ENCODE measurements at regions not wholly inside any gene's neighbourhood (a gene's known extent, or its start where the extent isn't known, plus 50 kb on each side); places are given as distances from the start of the nearest gene placed in this dataset.
"Not testable (repeated sequence)": the region's sequence is repeated elsewhere in the genome, so short reads cannot be mapped to it uniquely, and the experiment has no call there.

DNA sequence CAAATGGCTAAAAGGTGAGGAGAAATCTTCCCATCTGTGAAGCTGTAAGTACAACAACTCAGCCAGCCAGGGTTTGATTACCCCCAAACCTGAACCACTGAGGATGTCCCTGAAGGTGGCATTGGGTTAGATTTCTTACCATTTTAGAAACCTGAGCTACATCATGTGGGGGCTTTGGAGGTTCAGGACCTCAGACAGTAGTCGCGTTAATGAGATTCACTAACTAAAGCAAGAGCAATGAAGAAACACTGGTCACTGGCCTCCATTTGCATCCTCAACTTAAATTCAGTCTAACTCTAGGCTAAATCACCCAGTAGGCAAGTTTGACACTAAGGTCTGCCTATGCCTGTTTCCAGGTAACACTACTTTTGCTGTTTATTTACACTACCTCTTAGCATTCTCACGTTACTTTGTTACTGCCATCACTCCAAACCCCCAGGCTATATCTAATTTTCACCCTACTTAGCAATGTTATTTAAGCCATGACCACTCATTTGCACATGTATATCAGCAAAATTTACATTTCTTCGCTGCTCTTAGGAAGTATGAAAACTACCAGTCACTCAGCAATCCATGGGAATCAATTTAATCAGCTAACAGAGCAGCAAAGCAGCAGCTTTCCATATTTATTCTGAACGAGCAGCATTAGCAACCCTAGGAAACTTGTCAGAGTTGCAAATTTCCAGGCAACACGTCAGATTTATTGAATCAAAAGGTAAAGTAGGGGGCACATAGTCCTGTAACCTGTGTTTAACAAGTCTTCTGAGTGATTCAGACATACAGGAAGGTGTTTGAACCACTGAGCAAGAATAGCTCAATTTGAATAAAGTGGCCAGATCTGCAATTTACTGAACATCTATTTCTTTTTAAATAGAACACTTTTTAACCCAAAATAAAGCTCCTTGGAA, 788.4 kb upstream of the SORCS1 start:
- DNase-seq (ENCODE audit: low read depth), result no peak

- DNase-seq (ENCODE audit: low read depth), result not testable (repeated sequence)
These were observed 786.0 kb upstream of the SORCS1 start for GRCh38 chr10:107950411-107951062.

- DNase-seq (ENCODE audit: low read depth), result no peak
These were observed 778.3 kb upstream of the SORCS1 start for GRCh38 chr10:107942826-107943225.

DNA sequence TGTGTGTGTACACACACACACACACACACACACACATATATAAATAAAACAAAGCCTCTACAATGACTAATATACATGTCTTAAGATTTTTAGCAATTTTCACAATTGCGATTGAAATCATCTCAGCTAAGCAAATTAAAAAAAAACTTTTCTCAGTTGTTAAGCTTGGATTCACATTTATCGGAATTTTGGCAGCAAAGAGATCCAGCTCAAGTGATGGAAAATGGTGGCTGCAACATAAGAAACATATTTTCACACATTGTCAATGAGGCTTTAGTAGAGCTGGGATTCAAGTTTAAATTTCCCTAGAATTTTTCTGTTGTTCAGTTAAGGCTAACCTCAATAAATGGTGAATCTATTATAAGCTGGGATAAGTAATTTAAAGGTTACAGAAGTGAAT, 768.6 kb upstream of the SORCS1 start:
- no peak for DNase-seq (ENCODE audit: low read depth)

DNA sequence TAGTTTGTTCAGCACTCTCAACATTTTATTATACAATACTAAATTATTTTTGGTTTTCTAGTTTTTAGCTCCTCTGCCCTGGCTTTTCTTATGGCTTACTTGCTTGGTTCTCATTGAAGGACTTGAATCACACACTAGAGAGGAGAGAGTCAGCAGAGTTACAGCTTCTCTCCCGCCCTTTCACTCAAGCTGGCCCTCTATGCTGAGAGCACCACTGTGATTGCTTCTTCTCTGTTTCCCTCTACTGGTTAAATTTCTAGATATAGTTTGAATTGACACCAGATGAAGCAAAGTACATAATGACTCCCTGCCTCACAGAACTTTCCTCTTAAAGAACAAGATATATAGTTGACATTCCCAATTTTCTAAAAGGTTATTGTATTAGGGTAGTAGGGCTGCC, 767.3 kb upstream of the SORCS1 start:
- no peak for DNase-seq (ENCODE audit: low read depth)

DNA sequence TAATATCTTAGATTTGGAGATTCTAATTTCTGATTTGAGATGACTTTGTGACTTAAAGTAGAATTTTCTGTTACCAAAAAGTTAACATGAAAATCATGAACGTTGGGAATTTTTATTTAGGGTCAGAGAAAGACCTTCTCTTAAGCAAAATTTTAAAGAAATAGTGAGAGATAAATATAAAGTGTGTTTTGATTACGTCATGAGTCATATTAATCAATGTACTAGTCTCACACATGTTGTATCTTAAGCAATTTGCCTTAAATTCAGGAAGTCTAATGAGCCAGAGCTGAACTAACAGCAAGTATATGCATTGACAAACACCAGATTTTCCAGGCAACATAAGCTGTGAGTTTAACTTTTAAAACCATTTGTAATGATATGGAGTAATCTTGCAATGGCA, 765.5 kb upstream of the SORCS1 start:
- no peak for DNase-seq (ENCODE audit: low read depth)

DNA sequence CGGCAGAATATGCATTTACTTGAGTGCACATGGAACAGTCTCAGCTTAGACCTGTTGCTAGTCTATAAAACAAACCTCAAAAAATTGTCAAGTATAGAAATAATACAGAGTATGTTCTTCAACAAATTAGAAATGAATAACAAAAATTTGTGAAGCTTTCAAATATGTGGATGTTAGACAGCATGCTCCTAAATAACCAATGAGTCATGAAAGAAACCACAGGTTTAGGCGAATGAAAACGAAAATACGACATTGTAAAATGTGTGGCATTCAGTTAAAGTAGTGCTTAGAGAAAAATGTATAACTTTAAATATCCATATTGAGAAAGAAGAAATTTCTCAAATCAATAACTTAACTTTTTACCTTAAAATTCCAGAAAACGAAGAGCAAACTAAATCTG, 760.0 kb upstream of the SORCS1 start:
- peak; percentile 15 for DNase-seq (ENCODE audit: low read depth)

GRCh38 chr10:107919626-107920235, 755.2 kb upstream of the SORCS1 start:
- no peak for DNase-seq (ENCODE audit: low read depth)

DNA sequence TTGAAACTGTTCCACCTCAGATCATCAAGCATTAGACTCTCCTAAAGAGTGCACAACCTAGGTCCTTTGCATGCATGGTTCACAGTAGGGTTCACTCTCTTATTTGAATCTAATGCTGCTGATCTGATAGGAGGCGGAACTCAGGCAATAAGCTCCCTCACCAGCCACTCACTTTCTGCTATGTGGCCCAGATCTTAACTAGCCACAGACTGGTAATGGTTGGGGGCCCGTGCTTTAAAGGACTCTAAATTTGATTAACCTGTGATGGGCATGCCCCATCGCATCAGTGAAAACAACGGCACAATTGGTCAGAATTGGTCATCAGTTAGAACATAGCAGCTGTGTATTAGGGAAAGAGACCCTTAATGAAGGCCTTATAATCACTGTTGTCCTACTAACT, 753.7 kb upstream of the SORCS1 start:
- DNase-seq (ENCODE audit: low read depth), result no peak

DNA sequence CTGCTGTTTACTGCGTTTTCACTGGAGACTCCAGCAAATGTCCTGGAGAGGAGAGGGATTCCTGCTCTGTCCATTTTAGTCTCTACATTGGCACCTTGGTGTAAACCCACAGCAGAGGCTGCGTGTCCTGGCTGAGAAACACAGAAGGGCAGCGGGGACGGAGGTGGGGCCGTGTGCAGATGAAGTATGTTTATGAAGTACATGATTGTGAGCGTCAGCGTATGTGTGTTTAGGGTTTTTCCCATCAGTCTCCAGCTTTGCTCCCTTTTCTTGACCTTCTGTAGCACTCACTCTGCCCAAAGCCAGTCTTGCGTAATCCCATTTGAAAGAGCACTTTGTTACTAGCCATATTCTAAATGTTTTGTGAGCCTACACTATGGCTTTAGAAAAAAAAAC, 750.7 kb upstream of the SORCS1 start:
- peak; percentile 51 for DNase-seq (ENCODE audit: low read depth)

DNA sequence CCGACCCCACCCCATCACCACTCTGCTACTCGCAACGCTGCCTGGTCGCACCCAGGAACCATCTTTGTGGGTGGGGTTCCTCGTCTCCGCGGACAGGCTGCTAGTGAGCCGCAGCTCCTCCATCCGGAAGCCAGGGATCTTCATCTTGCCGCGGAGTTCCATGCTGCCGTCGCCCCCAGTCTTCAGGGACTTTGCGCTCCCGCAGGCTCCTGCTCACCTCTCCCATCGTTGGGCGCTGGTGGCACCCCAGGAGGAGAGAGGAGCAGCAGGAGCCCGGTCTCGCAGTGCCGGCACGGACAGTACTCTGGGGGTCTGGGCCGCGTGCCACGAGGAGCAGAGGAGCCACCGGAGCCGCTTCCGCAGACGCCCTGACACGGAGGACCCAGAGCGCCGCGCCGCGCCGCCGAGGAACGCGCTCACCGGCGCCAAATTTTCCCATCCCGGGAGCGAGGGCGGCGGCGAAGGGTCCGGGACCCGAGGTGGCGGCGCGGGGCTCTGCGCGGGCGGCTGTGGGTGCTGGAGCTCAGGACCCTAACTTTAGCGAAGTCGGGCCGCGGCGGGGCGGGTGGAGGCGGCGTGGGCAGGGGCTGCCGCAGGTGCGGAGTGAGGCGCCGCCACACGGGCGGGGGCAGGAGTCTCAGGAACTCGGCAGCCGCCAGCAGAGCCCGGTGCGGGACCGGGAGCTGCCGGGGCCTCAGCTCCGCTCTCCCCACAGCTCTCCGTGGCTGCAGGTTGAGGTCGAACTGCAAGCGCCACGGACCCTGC, 750.1 kb upstream of the SORCS1 start:
- DNase-seq (ENCODE audit: low read depth), result peak; percentile 4

DNA sequence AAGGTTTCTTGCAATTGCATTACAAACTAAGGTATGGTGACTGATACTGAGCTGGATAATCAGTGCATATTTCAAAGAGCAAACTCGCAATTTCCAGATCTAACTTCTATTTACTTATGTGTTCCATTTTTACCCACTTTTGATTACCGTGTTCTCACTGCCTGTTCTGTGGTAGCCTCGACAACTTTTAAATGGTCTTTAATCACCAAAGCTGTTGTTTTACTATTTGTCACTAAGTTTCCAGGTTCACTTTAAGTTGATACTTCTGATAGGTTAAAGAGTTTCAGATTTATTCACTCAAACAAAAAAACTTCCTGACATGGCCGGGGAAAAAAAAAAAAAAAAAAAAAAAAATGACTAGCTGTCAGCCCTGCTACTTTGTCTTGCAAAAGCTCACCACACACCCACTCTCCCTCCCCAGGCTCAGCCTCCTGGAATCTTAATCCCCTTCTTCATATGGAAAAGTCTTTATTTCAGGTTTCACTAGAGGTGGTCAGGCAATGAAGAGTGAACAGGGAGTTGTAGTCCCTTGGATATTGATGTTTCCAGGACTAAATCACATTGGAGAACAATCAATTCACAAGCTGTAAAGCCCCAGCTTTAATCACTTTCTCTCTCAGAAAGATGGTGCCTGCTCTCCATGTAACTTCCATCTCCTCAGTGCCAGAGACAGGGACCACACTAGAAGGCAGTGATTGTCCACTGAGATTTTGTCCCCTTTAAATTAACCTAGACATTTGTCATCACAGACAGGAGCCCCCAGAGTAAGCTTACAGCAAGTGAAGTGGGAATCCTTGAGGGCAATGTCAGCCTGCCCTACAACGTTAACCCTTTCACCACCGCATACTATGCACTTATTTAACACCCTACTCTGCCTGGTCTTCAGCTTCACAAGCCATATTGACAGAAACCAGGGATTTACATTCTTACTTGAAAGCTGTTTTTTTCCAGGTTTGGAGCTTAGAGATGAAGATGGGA, 749.1 kb upstream of the SORCS1 start:
- DNase-seq (ENCODE audit: low read depth), result no peak

- DNase-seq (ENCODE audit: low read depth), result no peak
These were observed 736.6 kb upstream of the SORCS1 start for GRCh38 chr10:107901076-107901475.

DNA sequence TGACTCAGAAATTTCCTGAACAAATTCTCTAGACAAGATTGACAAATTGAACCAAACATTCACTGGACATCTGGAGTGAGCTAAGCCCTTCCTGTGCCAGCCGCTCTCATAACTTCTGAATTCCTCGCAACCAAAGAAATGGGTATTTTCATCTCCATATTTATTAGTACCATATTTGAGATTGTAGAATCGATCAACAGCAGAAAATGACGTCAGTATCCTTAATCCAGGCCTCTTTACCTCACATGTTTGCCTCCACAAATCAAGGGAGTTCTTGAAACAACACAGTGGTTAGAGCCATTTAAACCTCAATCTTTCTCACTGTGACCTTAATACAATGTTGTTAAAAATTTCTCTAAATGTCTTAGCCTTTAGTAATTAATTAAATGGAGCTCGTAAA, 735.6 kb upstream of the SORCS1 start:
- DNase-seq (ENCODE audit: low read depth), result no peak

DNA sequence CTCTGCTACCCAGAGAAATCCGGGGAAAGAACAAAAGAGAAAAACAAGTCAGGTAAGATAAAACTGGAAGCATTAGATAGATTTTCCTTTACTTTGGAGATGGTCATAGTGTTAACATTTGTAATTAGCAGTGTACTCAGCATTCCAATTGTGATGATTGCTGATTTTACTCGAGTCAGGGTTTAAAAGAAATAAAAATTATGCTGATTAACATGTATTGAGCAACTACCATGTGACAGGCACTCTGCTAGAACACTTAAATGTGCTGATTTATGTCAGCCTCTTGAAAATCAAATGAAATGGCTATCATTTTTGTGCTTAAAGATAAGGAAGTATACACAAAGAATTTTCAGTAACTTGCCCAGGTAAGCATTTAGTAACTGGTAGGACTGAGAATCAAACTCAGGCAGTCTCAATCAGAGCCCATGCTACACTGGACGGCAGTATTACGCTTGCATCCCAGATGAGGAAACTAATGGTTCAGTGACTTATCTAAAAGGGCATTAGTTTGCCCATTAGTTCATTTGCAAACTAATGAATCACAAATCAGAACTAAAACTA, 735.1 kb upstream of the SORCS1 start:
- DNase-seq (ENCODE audit: low read depth), result no peak

- peak; percentile 59 for DNase-seq (ENCODE audit: low read depth)
These were observed 734.6 kb upstream of the SORCS1 start for GRCh38 chr10:107899075-107899474.

DNA sequence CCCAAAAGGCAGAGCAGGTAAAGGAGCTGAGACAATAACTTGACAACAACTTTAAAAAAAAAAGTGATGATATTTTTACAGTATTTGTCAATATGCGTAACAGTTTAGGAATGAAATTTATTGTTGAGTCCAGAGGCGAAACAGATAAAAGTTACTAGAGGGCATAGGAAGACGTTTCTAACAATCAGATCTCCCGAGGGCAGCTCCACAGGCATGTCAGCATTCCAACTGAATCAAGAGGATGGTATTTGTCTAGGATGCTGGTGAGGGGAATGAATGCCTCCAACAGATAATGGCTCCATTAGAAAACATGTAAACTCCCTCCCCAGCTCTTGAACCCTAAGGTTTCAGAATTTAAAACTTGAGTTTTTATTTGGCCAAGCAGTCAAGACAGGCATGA, 733.9 kb upstream of the SORCS1 start:
- DNase-seq (ENCODE audit: low read depth), result no peak

GRCh38 chr10:107894516-107894915, 730.0 kb upstream of the SORCS1 start:
- DNase-seq (ENCODE audit: low read depth), result no peak

DNA sequence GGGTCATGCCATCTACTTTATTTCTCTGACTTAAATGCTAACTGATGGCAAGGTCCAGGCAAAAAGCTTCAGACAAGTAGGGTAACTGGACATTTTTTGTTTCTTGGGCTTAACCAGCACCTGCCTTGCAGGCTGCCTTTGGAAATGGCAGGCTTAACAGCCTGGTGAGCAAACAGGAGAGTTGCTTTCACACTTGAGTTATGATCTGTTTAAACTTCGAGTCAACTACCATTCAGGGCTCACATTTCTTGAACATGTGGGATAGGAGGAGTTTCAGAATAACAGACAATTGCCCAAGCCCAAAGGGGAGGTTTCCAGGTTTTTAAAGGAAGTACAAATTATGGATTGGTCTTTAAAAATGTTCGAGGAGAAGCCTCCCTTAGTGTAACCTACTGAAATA, 724.6 kb upstream of the SORCS1 start:
- no peak for DNase-seq (ENCODE audit: low read depth)

GRCh38 chr10:107880185-107880584, 715.7 kb upstream of the SORCS1 start:
- no peak for DNase-seq (ENCODE audit: low read depth)

Data from HT1080 (cell line).